NCI-H2029 (cell line): ENCODE measurements at regions not wholly inside any gene's neighbourhood (a gene's known extent, or its start where the extent isn't known, plus 50 kb on each side); places are given as distances from the start of the nearest gene placed in this dataset.
"Not testable (repeated sequence)": the region's sequence is repeated elsewhere in the genome, so short reads cannot be mapped to it uniquely, and the experiment has no call there.

Experiments used
- DNase-seq: peaks from one replicate; lab custom pipeline; 2025; lab: John Stamatoyannopoulos, UW

- no peak for DNase-seq
These were observed 84.0 kb downstream of the NSUN2 start for GRCh38 chr5:6548756-6549285.

DNA sequence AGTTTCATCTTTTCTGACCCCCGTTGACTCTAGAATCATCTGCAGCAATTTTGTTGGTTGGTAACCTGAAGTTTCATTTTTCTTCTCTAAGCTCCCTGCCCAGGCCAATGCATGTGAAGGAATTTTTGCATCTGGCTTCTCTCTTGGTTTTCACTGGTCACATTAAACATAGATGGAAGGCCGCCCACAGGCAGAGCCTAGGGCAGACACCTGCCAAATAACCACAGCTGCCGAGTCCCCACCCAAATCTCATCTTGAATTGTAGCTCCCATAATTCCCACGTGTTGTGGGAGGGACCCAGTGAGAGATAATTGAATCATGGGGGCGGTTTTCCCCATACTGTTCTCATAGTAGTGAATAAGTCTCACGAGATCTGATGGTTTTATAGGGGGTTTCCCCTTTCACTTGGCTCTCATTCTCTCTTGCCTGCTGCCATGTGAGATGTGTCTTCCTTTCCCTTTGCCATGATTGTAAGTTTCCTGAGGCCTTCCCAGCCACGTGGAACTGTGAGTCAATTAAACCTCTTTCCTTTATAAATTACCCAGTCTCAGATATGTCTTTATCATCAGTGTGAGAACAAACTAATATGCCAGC is 84.8 kb downstream of the NSUN2 start:
- DNase-seq: not testable (repeated sequence)

- no peak for DNase-seq
These were observed 85.3 kb downstream of the NSUN2 start for GRCh38 chr5:6547498-6547897.

- peak; percentile 93 for DNase-seq
These were observed 86.8 kb downstream of the NSUN2 start for GRCh38 chr5:6545770-6546690.

DNA sequence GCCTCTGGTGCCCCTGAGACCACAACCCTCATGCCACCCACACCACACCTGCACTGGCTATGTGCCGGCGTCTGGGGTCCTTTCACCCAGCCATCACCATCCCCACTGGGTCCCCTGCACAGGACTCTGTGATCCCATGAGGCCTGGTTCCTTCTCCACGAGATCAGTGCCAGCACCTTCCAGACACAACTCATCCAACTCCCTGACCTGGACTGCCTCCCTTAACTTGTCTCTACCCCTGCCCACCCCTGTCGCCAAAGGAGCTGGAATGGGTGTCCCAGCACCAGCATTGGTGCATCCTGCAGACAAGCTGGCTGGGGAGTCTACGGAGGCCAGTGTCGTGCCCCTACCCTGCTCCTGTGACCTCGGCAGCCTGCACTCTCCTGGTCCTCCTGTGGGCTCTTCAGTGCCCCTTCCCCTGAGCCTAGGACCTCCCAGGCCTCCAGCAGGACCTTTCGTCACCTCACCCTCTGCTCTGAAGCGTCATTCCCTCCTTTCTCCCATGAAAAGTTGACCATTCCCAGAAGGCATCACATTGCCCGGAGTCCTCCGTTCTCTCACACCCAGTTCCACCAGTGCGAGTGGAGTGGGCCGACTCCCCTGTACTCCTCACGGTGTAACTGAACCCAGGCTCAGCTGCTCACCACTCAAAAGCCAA is 87.7 kb downstream of the NSUN2 start:
- DNase-seq: no peak

DNA sequence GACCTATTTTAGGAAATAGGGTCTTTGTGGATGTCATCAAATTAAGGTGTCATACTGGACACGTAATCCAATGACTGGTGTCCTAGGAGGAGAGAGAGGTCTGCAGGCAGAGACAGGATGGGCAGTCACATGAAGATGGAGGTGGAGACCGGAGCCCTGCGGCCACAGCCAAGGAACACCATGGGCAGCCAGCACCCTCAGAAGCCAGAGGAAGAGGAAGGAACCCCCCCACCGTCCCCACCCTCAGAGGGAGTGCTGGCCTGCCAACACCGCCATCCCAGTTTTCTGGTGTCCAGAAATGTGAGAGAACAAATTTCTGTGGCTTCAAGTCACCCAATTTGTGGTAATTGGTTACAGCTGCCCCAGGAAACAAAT is 88.3 kb downstream of the NSUN2 start:
- no peak for DNase-seq
